Smooth muscle cell (in vitro differentiated cells): ENCODE measurements at regions not wholly inside any gene's neighbourhood (a gene's known extent, or its start where the extent isn't known, plus 50 kb on each side); places are given as distances from the start of the nearest gene placed in this dataset.
A peak's percentile ranks its signal among the peaks of the same experiment; 100 is the strongest.

Source experiments
- DNase-seq: peaks from one replicate; lab custom pipeline; 2025; ENCODE audit not compliant: unreplicated experiment; lab: John Stamatoyannopoulos, UW
- H2AFZ ChIP-seq: fragments of 200-600 bp; sonication (generic); 2 replicates; pipeline ENCODE4 v1.6.0; 2016; ENCODE audit warnings: antibody characterized with exemption, low read depth, mild to moderate bottlenecking
- H3F3A ChIP-seq: fragments of 200-600 bp; sonication (generic); 2 replicates; pipeline ENCODE4 v1.6.0; 2017; ENCODE audit warnings: antibody characterized with exemption, low read depth
- H3K27ac ChIP-seq: fragments of 200-600 bp; sonication (generic); 2 replicates; pipeline ENCODE4 v1.5.1; 2016; ENCODE audit warnings: low read depth, mild to moderate bottlenecking
- H3K27me3 ChIP-seq: fragments of 200-600 bp; sonication (generic); 2 replicates; pipeline ENCODE4 v1.6.1; 2016; ENCODE audit warnings: low read depth, mild to moderate bottlenecking
- H3K36me3 ChIP-seq: fragments of 200-600 bp; sonication (generic); 2 replicates; pipeline ENCODE4 v1.5.1; 2016; ENCODE audit warnings: low read depth
- H3K4me1 ChIP-seq: fragments of 200-600 bp; sonication (generic); 2 replicates; pipeline ENCODE4 v1.5.1; 2016; ENCODE audit warnings: low read depth
- H3K4me2 ChIP-seq: fragments of 200-600 bp; sonication (generic); 2 replicates; pipeline ENCODE4 v1.6.0; 2016; ENCODE audit warnings: mild to moderate bottlenecking
- H3K4me3 ChIP-seq: fragments of 200-600 bp; sonication (generic); 2 replicates; pipeline ENCODE4 v1.5.1; 2016; ENCODE audit warnings: mild to moderate bottlenecking
- H3K79me2 ChIP-seq: fragments of 200-600 bp; sonication (generic); 2 replicates; pipeline ENCODE4 v1.6.0; 2016; ENCODE audit warnings: low read depth, mild to moderate bottlenecking
- H3K9ac ChIP-seq: fragments of 200-600 bp; sonication (generic); 2 replicates; pipeline ENCODE4 v1.6.0; 2016; ENCODE audit warnings: low read depth
- H3K9me3 ChIP-seq: fragments of 200-600 bp; sonication (generic); replicated peaks from 2 replicates; pipeline ENCODE4 v1.5.1; 2016; ENCODE audit warnings: low read depth
- H4K20me1 ChIP-seq: fragments of 200-600 bp; sonication (generic); 2 replicates; pipeline ENCODE4 v1.6.0; 2016; ENCODE audit warnings: low read depth
- CTCF ChIP-seq: fragments of 200-600 bp; sonication (generic); IDR thresholded peaks from 2 replicates; pipeline ENCODE4 v1.5.1; 2017; ENCODE audit warnings: borderline replicate concordance, mild to moderate bottlenecking, antibody characterized with exemption; ENCODE audit not compliant: insufficient read depth, poor library complexity, severe bottlenecking
- WGBS: methylation state at CpG from one replicate; pipeline ENCODE4 v1.1.7; 2016; ENCODE audit warnings: low lambda C conversion rate; 5-methylcytosine and 5-hydroxymethylcytosine counted together

- H3F3A ChIP-seq: no peaks in the 10 kb centered on the region
- no peaks in the 10 kb centered on the region for H3K36me3 ChIP-seq
- no peak overlapping the region for H2AFZ ChIP-seq
- H3K9me3 ChIP-seq: no peaks in the 10 kb centered on the region
- H4K20me1 ChIP-seq: no peaks in the 10 kb centered on the region
- DNase-seq: no peak
- H3K27me3 ChIP-seq: no peaks in the 10 kb centered on the region
- no peak overlapping the region for H3K4me3 ChIP-seq
- H3K9ac ChIP-seq: no peak overlapping the region
- 63% methylated on average over 4 of the region's 4 CpGs for WGBS
- H3K27ac ChIP-seq: no peak overlapping the region
- H3K79me2 ChIP-seq: no peaks in the 10 kb centered on the region
- no peaks in the 10 kb centered on the region for H3K4me1 ChIP-seq
- H3K4me2 ChIP-seq: no peak overlapping the region
- TF ChIP-seq CTCF: no peak
Measured at GRCh38 chr3:86782866-86783265, 208.1 kb downstream of the VGLL3 start.

- no peaks in the 10 kb centered on the region for H3K4me1 ChIP-seq
- H3K4me3 ChIP-seq: no peak overlapping the region
- no peak overlapping the region for H3K4me2 ChIP-seq
- no peak for TF ChIP-seq CTCF
- no peaks in the 10 kb centered on the region for H3K36me3 ChIP-seq
- 29% methylated on average over 2 of the region's 2 CpGs for WGBS
- H2AFZ ChIP-seq: peak overlapping the region; percentile 19
- H3F3A ChIP-seq: no peaks in the 10 kb centered on the region
- no peaks in the 10 kb centered on the region for H3K27me3 ChIP-seq
- no peak overlapping the region for H3K27ac ChIP-seq
- H4K20me1 ChIP-seq: no peaks in the 10 kb centered on the region
- H3K9ac ChIP-seq: no peak overlapping the region
- no peak for DNase-seq
- no peaks in the 10 kb centered on the region for H3K9me3 ChIP-seq
- no peaks in the 10 kb centered on the region for H3K79me2 ChIP-seq
Measured at GRCh38 chr3:86782286-86782685, 208.7 kb downstream of the VGLL3 start.

GRCh38 chr3:86774082-86774691 lies 216.8 kb downstream of the VGLL3 start:
- Histone ChIP-seq H3F3A (no peaks in the 10 kb centered on the region), H3K9ac (no peak overlapping the region), H3K27ac (no peak overlapping the region), H2AFZ (no peak overlapping the region), H3K4me1 (peaks cover 2% of the 10 kb centered on the region), H4K20me1 (no peaks in the 10 kb centered on the region), H3K9me3 (no peaks in the 10 kb centered on the region), H3K36me3 (no peaks in the 10 kb centered on the region), H3K4me2 (no peak overlapping the region), H3K27me3 (no peaks in the 10 kb centered on the region), H3K79me2 (no peaks in the 10 kb centered on the region), H3K4me3 (no peak overlapping the region)
- peak; percentile 71 for TF ChIP-seq CTCF
- no peak for DNase-seq
- WGBS: 34% methylated on average over 3 of the region's 3 CpGs

- no peak overlapping the region for H3K27ac ChIP-seq
Measured at GRCh38 chr3:86772699-86773098, 218.2 kb downstream of the VGLL3 start.

More at GRCh38 chr3:86772699-86773098, 218.2 kb downstream of the VGLL3 start:
- Histone ChIP-seq H3K9ac (no peak overlapping the region), H3F3A (no peaks in the 10 kb centered on the region), H2AFZ (no peak overlapping the region), H3K4me1 (peaks cover 4% of the 10 kb centered on the region), H3K4me2 (no peak overlapping the region), H3K79me2 (no peaks in the 10 kb centered on the region), H3K4me3 (no peak overlapping the region), H3K36me3 (no peaks in the 10 kb centered on the region), H3K27me3 (no peaks in the 10 kb centered on the region), H3K9me3 (no peaks in the 10 kb centered on the region), H4K20me1 (no peaks in the 10 kb centered on the region)
- no peak for DNase-seq
- no peak for TF ChIP-seq CTCF
- WGBS: 83% methylated on average over 5 of the region's 5 CpGs
